SW 1271 (cell line): ENCODE measurements at regions not wholly inside any gene's neighbourhood (a gene's known extent, or its start where the extent isn't known, plus 50 kb on each side); places are given as distances from the start of the nearest gene placed in this dataset.
"Not testable (repeated sequence)": the region's sequence is repeated elsewhere in the genome, so short reads cannot be mapped to it uniquely, and the experiment has no call there.

ENCODE experiments used
- DNase-seq, 2 experiments: peaks; one replicate each; lab custom pipeline; 2025; lab: John Stamatoyannopoulos, UW

GRCh38 chr4:103996637-103997036 lies 276.9 kb upstream of the TACR3 start:
- peak in 1 of 2 experiments; percentile 55 for DNase-seq

- peak in 1 of 2 experiments; percentile 4 for DNase-seq
These were observed 276.3 kb upstream of the TACR3 start for GRCh38 chr4:103996064-103996463.

DNA sequence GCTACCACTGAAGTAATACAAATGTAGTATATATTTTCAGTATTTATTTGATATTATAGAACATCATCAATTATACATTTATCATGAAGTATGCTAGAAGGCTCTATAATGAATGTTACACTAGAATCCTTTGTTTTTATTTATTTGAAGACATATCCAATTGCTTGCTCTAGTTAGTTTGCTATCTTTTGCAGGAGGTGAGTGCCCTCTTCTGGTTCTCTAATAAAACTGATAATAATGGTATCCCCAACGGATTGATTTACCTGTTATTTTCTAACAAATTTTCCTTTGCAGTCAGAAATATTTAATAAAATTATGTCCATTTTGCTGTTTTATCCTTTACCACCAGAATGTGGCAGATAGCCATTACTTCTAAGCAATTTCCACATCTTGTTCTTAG lies 274.3 kb upstream of the TACR3 start:
- DNase-seq: peak in 1 of 2 experiments; percentile 4

DNA sequence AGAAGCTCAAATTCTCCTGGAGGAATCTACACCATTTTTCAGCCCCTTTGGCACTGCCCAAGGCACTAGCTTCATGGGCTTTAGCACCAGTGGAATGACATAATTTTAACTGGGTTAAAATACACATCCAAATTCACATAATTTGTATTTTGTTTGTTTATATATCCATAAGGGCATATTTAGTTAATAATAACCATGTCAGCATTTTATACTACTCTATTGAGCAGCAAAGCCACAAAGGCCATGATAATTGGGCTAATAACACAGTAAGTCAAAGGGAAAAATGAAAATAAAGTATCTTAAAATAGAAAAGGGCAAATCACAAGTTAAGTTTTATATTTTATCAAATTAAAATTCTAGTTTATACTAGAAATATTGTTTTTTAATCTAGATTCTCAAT lies 262.7 kb upstream of the TACR3 start:
- no peak for DNase-seq

GRCh38 chr4:103948244-103949018 lies 228.6 kb upstream of the TACR3 start:
- DNase-seq: no peak

GRCh38 chr4:103947617-103948016 lies 227.8 kb upstream of the TACR3 start:
- no peak for DNase-seq

- DNase-seq: not testable (repeated sequence)
These were observed 227.0 kb upstream of the TACR3 start for GRCh38 chr4:103946621-103947268.

DNA sequence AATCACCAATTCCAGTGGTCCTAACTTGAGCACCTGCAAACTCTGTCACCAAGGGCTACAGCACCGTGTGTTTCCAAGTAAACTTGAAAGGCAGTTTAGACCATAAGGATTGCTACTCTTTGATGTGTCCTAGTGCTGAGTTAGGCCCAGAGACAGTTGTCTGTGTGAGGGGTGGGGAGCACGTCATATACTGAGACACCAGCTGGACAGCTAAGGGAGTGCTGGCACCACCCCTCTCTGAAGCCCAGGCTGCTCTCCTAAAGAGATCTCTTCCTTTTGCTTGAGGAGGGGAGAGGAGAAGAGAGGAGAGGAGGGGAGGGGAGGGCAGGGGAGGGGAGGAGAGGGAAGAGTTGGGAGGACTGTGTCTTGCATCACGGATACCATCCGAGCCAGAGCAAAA lies 218.7 kb upstream of the TACR3 start:
- no peak for DNase-seq

DNA sequence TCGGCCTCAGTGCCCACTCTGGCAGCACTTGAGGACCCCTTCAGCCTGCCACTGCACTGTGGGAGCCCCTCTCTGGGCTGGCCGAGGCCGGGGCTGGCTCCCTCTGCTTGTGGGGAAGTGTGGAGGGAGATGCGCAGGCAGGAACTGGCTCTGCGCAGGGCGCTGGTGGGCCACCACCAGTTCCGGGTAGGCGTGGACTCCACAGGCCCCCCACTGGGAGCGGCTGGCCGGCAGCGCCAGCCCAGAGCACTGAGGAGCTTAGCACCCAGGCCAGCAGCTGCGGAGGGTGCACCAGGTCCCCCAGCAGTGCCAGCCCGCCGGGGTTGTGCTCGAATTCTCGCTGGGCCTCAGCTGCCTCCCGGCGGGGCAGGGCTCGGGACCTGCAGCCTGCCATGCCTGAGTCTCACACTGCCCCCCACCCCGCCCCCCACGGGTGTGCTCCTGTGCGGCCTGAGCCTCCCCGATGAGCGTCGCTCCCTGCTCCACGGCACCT lies 216.9 kb upstream of the TACR3 start:
- no peak for DNase-seq

DNA sequence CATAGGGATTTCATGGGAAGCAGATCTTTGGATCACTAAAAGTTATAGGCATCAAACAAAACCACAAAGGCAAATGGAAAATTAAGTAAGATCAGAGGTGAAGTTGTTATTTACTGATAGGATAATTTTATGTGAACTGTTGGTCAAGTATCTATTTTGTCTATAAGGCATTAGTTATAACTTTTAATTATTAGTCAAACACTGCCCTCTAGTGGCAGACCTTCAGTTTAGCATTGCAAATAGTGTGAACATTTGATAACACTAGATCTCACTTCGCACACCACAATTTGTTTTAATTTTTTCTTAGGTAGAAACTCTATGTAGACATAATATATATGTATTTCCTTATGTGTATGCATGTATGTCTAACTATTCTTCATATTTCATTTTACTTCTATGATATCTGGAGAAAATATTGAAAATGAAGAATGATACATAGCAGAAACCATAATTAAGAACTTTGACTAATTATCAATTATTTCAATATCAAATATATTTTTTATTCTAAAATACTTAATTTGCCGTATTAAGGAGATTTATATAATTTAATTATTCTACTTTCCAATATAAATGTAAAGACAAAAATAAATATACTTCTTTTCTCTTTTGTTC lies 214.5 kb upstream of the TACR3 start:
- peak in 1 of 2 experiments; percentile 35 for DNase-seq

DNA sequence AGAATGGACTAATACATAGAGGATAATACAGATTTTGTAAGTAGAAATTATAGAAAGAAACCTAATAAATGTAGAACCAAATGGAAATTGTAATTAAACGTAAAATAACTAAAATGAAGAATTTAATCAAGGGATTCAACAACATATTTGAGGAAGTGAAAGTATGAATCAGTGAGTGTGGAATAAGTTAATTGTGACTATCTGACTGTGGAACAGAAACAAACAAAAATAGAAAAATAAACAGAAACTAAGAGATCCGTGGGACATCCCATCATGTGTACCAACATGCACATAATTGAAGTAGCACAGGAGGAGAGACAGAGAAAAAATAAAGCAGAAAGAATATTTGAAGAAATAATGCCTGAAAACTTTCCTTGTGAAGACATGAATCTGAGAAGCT lies 208.6 kb upstream of the TACR3 start:
- DNase-seq: no peak

DNA sequence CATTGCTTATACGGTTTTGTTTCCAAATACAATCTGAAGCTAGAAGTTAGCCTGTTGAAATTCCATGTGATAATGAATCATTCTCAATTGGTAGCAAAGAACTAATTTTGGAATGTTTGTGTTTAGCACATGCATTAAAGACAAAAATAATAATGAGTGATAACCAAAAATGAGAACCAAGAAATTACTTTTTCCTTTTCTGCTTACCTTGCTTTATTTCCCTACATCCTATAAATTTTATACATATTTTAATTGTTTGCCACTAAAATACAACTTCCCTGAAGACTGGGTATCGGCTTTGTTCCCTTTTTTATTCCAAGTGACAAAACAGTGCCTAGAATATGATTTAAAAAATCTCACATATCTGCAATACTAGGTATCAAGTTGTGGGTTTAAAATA lies 203.8 kb upstream of the TACR3 start:
- DNase-seq: no peak

DNA sequence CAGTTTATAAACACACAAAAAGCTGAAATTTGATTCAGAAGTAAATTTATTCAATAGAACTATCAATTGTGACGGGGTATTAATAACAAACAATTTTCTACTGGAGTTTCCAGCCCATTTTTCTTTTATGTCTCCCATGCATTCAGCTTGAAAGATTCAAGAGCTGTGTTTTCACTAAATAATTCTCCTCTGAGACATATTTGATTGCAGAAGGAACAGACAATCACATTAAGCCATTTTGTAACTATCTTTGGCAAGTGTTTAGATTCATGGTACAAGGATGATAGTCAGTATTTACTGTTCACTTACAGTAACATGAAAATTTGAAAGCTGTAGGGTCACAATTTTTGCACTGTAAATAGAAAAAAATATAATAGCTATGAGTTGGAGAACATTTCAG lies 198.4 kb upstream of the TACR3 start:
- DNase-seq: no peak

- peak; percentile 1 to 10 for DNase-seq
These were observed 195.6 kb upstream of the TACR3 start for GRCh38 chr4:103915224-103915869.

GRCh38 chr4:103907414-103907813 lies 187.6 kb upstream of the TACR3 start:
- DNase-seq: no peak

DNA sequence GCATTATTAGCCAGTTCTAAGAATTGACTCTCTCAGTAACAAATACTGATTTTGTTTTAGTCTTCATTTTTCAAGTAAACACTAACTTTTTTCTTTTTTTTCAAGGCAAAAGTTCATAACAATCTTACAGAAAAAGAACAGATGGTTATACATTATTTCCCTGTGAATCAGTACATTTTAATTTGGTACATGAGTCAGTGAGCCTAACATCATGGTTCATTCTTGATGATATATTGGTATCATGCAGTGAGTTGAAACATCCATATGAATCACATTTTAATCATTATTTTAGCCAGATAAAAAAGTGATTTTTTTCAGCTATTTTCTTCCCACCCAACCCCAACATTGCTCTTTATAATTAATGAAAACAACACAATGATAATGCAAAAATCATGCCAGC lies 184.3 kb upstream of the TACR3 start:
- DNase-seq: no peak

DNA sequence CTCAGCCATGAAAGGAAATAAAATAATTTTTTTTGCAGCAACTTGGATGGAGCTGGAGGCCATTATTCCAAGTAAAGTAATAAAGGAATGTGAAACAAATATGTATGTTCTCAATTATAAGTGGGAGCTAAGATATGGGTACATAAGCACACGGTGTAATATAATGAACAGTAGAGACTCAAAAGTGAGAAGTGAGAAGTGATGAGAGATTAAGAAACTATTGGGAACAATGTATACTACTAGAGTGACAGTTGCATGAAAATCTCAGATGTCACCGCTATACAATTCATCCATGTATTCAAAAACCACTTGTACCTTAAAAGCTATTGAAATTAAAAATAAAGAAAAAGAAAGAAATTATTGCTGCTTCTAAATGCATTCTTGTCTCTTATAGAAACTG lies 182.9 kb upstream of the TACR3 start:
- no peak for DNase-seq

DNA sequence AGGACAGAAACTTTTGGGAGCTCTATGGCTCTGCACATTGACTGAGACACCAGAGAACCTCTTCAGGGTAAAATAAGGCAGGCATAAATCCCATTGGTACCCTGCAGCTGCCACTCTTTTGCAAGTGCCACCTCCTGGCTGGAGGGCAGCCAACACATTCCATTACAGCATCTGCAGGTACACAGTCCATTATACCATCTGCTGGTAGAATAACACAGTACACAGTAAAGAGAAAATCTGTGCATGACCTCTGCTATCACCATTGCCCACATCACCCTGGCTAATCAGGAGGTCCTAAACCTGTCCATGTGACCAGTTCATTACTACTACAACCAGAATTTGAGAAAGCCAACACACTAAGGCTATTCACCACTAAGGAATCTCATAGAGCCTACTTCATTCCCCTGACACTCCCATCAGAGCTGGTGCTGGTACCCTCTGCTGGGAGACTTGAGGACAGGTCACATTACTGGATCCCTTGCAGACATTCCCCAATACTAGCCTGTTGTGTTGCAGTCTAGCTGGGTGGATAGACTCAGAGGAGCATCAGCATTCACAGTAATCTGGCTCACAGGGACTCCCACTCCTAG lies 176.2 kb upstream of the TACR3 start:
- no peak for DNase-seq

GRCh38 chr4:103892586-103892985 lies 172.8 kb upstream of the TACR3 start:
- DNase-seq: no peak

GRCh38 chr4:103887191-103887590 lies 167.4 kb upstream of the TACR3 start:
- DNase-seq: no peak

DNA sequence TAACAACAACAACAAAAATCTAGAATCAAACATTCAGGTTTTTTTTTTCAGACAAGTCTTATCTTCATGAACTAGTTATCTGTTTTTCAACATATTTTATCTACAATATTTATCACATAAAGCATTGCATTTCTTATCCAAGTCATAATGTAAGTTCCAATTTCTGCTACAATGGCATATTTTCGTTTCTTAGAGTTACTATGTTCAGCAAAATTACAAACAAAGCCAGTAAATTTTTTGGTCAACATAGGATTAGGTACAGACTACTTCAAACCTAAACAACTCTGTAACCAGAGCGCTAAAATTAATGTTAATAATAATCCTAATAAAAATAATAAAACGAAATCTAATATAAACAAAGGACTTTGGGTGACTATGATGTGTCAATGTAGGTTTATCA lies 165.4 kb upstream of the TACR3 start:
- no peak for DNase-seq

DNA sequence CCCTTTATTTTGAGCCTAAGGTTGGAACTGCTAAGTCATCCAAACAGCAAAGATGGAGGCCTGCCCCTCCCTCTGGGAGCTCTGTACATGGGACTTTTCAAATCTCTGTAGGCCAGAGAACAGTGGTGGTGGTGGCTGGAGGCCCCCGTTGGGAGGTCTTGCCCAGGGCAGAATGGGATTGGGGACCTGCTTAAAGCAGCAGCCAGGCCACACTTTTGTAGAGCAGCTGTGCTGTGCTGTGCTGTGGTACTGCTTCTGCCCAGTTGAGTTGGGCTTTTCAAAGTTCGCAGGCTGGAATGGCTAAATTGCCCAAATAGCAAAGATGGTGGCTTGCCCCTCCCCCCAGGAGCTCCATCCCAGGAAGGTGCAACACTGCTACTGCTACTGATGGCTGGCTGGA lies 147.5 kb upstream of the TACR3 start:
- no peak for DNase-seq
